ENCODE measurements at regions not wholly inside any gene's neighbourhood (a gene's known extent, or its start where the extent isn't known, plus 50 kb on each side); places are given as distances from the start of the nearest gene placed in this dataset.

- no peaks in the 10 kb centered on the region for H3K4me1 ChIP-seq (ENCODE audit: control insufficient read depth in 2 of 2, insufficient read depth in 2 of 2, low read length in 2 of 2)
- H3K4me3 Mint-ChIP-seq = no peak overlapping the region
- no peak overlapping the region for H3K4me2 ChIP-seq (replicated peaks; ENCODE audit: low read depth, low read length, poor library complexity, severe bottlenecking)
- CTCF ChIA-PET = interaction anchor here (0.7 kb wide), 1 partner anchor 1308 kb away, joined by 3 read pairs; no protein-coding TSS in a partner anchor
- H2AFZ ChIP-seq (ENCODE audit: insufficient read depth, low read depth, low read length, poor library complexity, severe bottlenecking) = no peak overlapping the region
- TF ChIP-seq EZH2 (IDR thresholded peaks at IDR 0.05; ENCODE audit: borderline replicate concordance, insufficient read depth, low read depth, low read length, poor library complexity, severe bottlenecking) (no peak), CTCF (IDR thresholded peaks at IDR 0.05) (no peak)
- no peaks in the 10 kb centered on the region for H3K79me2 ChIP-seq (ENCODE audit: control insufficient read depth, insufficient read depth, low read length)
- no peak overlapping the region for H3K27ac Mint-ChIP-seq
- no peak overlapping the region for H3K27ac ChIP-seq (ENCODE audit: low read length in 2 of 2)
- H3K4me1 Mint-ChIP-seq = no peaks in the 10 kb centered on the region
- H3K9me3 ChIP-seq (ENCODE audit: control extremely low read depth in 1 of 3, control insufficient read depth in 2 of 3, insufficient read depth in 1 of 3, low read length in 2 of 3) = no peaks in the 10 kb centered on the region
- intact Hi-C loops (cut with micrococcal nuclease) = no loop called here
- H4K20me1 ChIP-seq (ENCODE audit: control insufficient read depth, insufficient read depth, low read length, poor library complexity, severe bottlenecking) = no peaks in the 10 kb centered on the region
- no peaks in the 10 kb centered on the region for H3K27me3 ChIP-seq (replicated peaks in 1 of 4; ENCODE audit: control extremely low read depth in 1 of 4, control insufficient read depth in 3 of 4, insufficient read depth in 4 of 4, low read length in 3 of 4)
- no peak overlapping the region for H3K9ac ChIP-seq (ENCODE audit: low read length)
- H3K27me3 Mint-ChIP-seq = no peaks in the 10 kb centered on the region
- no peaks in the 10 kb centered on the region for H3K9me3 Mint-ChIP-seq (ENCODE audit: insufficient read depth)
- DNase-seq (no peak), ATAC-seq (ENCODE audit: low read depth) (no peak)
- POLR2A ChIA-PET = no interaction called here
- H3K4me3 ChIP-seq (ENCODE audit: control extremely low read depth in 1 of 5, extremely low read depth in 1 of 5, insufficient read depth in 1 of 5, low read depth in 2 of 5, low read length in 4 of 5) = no peak overlapping the region
- WGBS (ENCODE audit: insufficient coverage) = 100% methylated on average over 2 of the region's 10 CpGs
- H3K36me3 ChIP-seq (replicated peaks in 1 of 2; ENCODE audit: control extremely low read depth in 1 of 2, control insufficient read depth in 1 of 2, extremely low read depth in 1 of 2, insufficient read depth in 2 of 2, low read length in 1 of 2) = no peaks in the 10 kb centered on the region
These were observed 65.7 kb upstream of the SOX5 start for GRCh38 chr12:24014915-24015832.

- no peaks in the 10 kb centered on the region for H4K20me1 ChIP-seq (ENCODE audit: control insufficient read depth, insufficient read depth, low read length, poor library complexity, severe bottlenecking)
- H3K4me1 ChIP-seq (ENCODE audit: control insufficient read depth in 2 of 2, insufficient read depth in 2 of 2, low read length in 2 of 2) = no peaks in the 10 kb centered on the region
- Mint-ChIP-seq H3K4me3 (no peak overlapping the region), H3K27me3 (no peaks in the 10 kb centered on the region), H3K9me3 (ENCODE audit: insufficient read depth) (no peaks in the 10 kb centered on the region), H3K4me1 (no peaks in the 10 kb centered on the region), H3K27ac (no peak overlapping the region)
- TF ChIP-seq EZH2 (IDR thresholded peaks at IDR 0.05; ENCODE audit: borderline replicate concordance, insufficient read depth, low read depth, low read length, poor library complexity, severe bottlenecking) (no peak), CTCF (IDR thresholded peaks at IDR 0.05) (no peak)
- H3K27me3 ChIP-seq (replicated peaks in 1 of 4; ENCODE audit: control extremely low read depth in 1 of 4, control insufficient read depth in 3 of 4, insufficient read depth in 4 of 4, low read length in 3 of 4) = no peaks in the 10 kb centered on the region
- no peak overlapping the region for H2AFZ ChIP-seq (ENCODE audit: insufficient read depth, low read depth, low read length, poor library complexity, severe bottlenecking)
- H3K27ac ChIP-seq (ENCODE audit: low read length in 2 of 2) = no peak overlapping the region
- no peaks in the 10 kb centered on the region for H3K9me3 ChIP-seq (ENCODE audit: control extremely low read depth in 1 of 3, control insufficient read depth in 2 of 3, insufficient read depth in 1 of 3, low read length in 2 of 3)
- CTCF ChIA-PET = no interaction called here
- H3K4me2 ChIP-seq (replicated peaks; ENCODE audit: low read depth, low read length, poor library complexity, severe bottlenecking) = no peak overlapping the region
- WGBS (ENCODE audit: insufficient coverage) = 100% methylated on average over 1 of the region's 4 CpGs
- DNase-seq (no peak), ATAC-seq (ENCODE audit: low read depth) (no peak)
- intact Hi-C loops (cut with micrococcal nuclease) = no loop called here
- H3K79me2 ChIP-seq (ENCODE audit: control insufficient read depth, insufficient read depth, low read length) = no peaks in the 10 kb centered on the region
- no peak overlapping the region for H3K4me3 ChIP-seq (ENCODE audit: control extremely low read depth in 1 of 5, extremely low read depth in 1 of 5, insufficient read depth in 1 of 5, low read depth in 2 of 5, low read length in 4 of 5)
- H3K36me3 ChIP-seq (replicated peaks in 1 of 2; ENCODE audit: control extremely low read depth in 1 of 2, control insufficient read depth in 1 of 2, extremely low read depth in 1 of 2, insufficient read depth in 2 of 2, low read length in 1 of 2) = no peaks in the 10 kb centered on the region
- POLR2A ChIA-PET = no interaction called here
- no peak overlapping the region for H3K9ac ChIP-seq (ENCODE audit: low read length)
These were observed 64.8 kb upstream of the SOX5 start for GRCh38 chr12:24014240-24014639.
